Lung (tissue), 11 donors: ENCODE measurements at regions not wholly inside any gene's neighbourhood (a gene's known extent, or its start where the extent isn't known, plus 50 kb on each side); places are given as distances from the start of the nearest gene placed in this dataset.

Experiments used
- ATAC-seq: fragments of 200-7000 bp; cut with Tn5 transposase; one replicate; pipeline ENCODE4 v1.9.1; 2020; ENCODE audit warnings: moderate number of reproducible peaks; ENCODE audit not compliant: insufficient read depth, low FRiP score
- DNase-seq, 3 donors: peaks; one replicate each; pipeline ENCODE4 v3.0.0-alpha.2; 2013 to 2017
- H3K27ac ChIP-seq, 2 donors: one replicate each; pipeline ENCODE4 v1.5.1; 2013; ENCODE audit warnings: mild to moderate bottlenecking in 2 of 2, moderate library complexity in 2 of 2, control low read depth in 1 of 2, inconsistent platforms in 1 of 2, low read depth in 1 of 2, low read length in 1 of 2
- H3K27me3 ChIP-seq, 3 donors: one replicate each; pipeline ENCODE4 v1.5.1; 2013; ENCODE audit warnings: low read length in 2 of 3; ENCODE audit not compliant: control insufficient read depth in 3 of 3, insufficient read depth in 3 of 3
- H3K36me3 ChIP-seq, 4 donors: one replicate each; pipeline ENCODE4 v1.5.1; 2013; ENCODE audit warnings: low read length in 4 of 4, mild to moderate bottlenecking in 1 of 4, moderate library complexity in 1 of 4; ENCODE audit not compliant: control insufficient read depth in 4 of 4, insufficient read depth in 4 of 4
- H3K4me1 ChIP-seq, 5 donors: one replicate each; pipeline ENCODE4 v1.5.1; 2013; ENCODE audit warnings: low read length in 5 of 5, mild to moderate bottlenecking in 2 of 5, moderate library complexity in 1 of 5; ENCODE audit not compliant: control insufficient read depth in 5 of 5, insufficient read depth in 5 of 5
- H3K4me3 ChIP-seq: one replicate; pipeline ENCODE4 v1.5.1; 2013; ENCODE audit warnings: mild to moderate bottlenecking, control low read depth, moderate library complexity
- H3K9ac ChIP-seq, 2 donors: one replicate each; pipeline ENCODE4 v1.5.1; 2013; ENCODE audit warnings: low read length in 2 of 2, control low read depth in 1 of 2; ENCODE audit not compliant: insufficient read depth in 1 of 2
- H3K9me3 ChIP-seq, 4 donors: one replicate each; pipeline ENCODE4 v1.5.1; 2013; ENCODE audit warnings: low read length in 3 of 4, mild to moderate bottlenecking in 1 of 4, moderate library complexity in 1 of 4; ENCODE audit not compliant: control insufficient read depth in 4 of 4, insufficient read depth in 3 of 4
- CTCF ChIP-seq: IDR thresholded peaks from 2 replicates; pipeline ENCODE4 v1.5.1; 2012; ENCODE audit warnings: mild to moderate bottlenecking; ENCODE audit errors: control extremely low read depth, extremely low read depth
- WGBS, 2 donors: extraction: QIAGEN DNeasy Blood & Tissue Kit; methylation state at CpG; one replicate each; pipeline ENCODE4 v1.1.7; 2013; 5-methylcytosine and 5-hydroxymethylcytosine counted together
- donor health status: control.
- donor health status: control.
- donor health status: Bipolar disorder and iron deficiency.
- donor health status: healthy.
- donor health status: DM: yes; HTN: yes; CAD: no.

DNA sequence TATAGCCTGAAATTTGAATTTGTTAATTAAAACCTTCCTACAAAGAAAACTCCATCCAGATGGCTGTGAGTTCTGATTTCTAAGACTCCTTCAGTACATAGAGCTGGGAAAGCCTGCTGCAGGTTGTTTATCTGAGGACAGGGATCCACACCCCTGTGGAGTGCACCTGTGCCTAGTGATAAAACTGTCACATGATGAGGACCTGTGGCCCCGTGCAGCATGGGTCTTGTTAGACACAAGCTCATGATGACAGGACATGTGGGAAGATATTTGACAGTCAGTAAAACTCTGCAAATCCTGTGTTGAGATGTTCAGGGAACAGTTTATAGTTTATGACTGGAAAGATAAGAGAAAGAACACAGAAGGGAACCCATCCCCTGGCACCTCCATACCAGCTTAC is 133.2 kb upstream of the TMEM18 start:
- 46 to 59% methylated on average over 1 of the region's 1 CpG for WGBS, 2 donors
- no peak for ATAC-seq
- Histone ChIP-seq H3K4me3 (no peak overlapping the region), H3K4me1 (no peaks in the 10 kb centered on the region), H3K36me3 (no peaks in the 10 kb centered on the region), H3K27me3 (no peaks in the 10 kb centered on the region), H3K9me3 (peaks cover 0 to 10% (median 0%) of the 10 kb centered on the region in 4 donors), H3K9ac (no peak overlapping the region), H3K27ac (no peak overlapping the region)
- DNase-seq, result no peak
- TF ChIP-seq CTCF, result no peak

DNA sequence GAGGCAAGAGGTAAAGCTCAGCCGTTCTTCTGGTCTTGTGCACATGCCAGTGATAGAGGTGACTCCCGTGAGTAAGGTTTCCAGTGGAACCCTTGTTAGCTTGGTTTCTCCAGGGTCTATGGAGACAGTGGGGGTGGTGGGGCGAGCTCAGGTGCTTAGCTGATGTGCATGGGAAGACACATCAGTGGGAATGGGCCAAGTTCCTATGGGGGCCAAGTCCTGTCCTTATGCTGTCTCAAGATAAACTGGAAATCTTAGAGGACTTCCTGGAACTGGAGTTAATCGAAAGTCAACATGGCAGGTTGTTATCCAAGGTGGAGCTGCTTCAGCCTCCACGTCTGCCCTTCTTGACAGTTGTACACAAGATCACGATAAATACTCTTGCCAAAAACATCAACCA is 130.1 kb upstream of the TMEM18 start:
- Histone ChIP-seq H3K27me3 (no peaks in the 10 kb centered on the region), H3K4me1 (no peaks in the 10 kb centered on the region), H3K4me3 (no peak overlapping the region), H3K9me3 (peaks cover 0 to 10% (median 0%) of the 10 kb centered on the region in 4 donors), H3K36me3 (no peaks in the 10 kb centered on the region), H3K9ac (no peak overlapping the region), H3K27ac (no peak overlapping the region)
- DNase-seq, result no peak
- TF ChIP-seq CTCF, result no peak
- ATAC-seq, result no peak
- WGBS, 2 donors, result 85 to 92% methylated on average over 6 of the region's 6 CpGs

- Histone ChIP-seq H3K27me3 (no peaks in the 10 kb centered on the region), H3K27ac (no peak overlapping the region), H3K9ac (no peak overlapping the region), H3K4me1 (no peaks in the 10 kb centered on the region), H3K4me3 (no peak overlapping the region), H3K36me3 (no peaks in the 10 kb centered on the region), H3K9me3 (peaks cover 0 to 4% (median 0%) of the 10 kb centered on the region in 4 donors)
- DNase-seq (no peak), ATAC-seq (no peak)
- 71 to 73% methylated on average over 5 of the region's 5 CpGs for WGBS, 2 donors
- no peak for TF ChIP-seq CTCF
Observed at GRCh38 chr2:805664-806063, 128.5 kb upstream of the TMEM18 start.

GRCh38 chr2:797993-798392 is 120.8 kb upstream of the TMEM18 start:
- Histone ChIP-seq H3K27me3 (no peaks in the 10 kb centered on the region), H3K4me1 (peaks cover 0 to 19% (median 0%) of the 10 kb centered on the region in 5 donors), H3K9me3 (no peaks in the 10 kb centered on the region), H3K9ac (no peak overlapping the region), H3K4me3 (no peak overlapping the region), H3K27ac (no peak overlapping the region), H3K36me3 (no peaks in the 10 kb centered on the region)
- 64 to 71% methylated on average over 6 of the region's 6 CpGs for WGBS, 2 donors
- TF ChIP-seq CTCF, result no peak
- ATAC-seq, result no peak
- DNase-seq, result no peak
